Right lobe of liver (tissue), 6 donors: ENCODE measurements at regions not wholly inside any gene's neighbourhood (a gene's known extent, or its start where the extent isn't known, plus 50 kb on each side); places are given as distances from the start of the nearest gene placed in this dataset.
A peak's percentile ranks its signal among the peaks of the same experiment; 100 is the strongest.

ENCODE experiments used
- ATAC-seq, 4 donors: fragments of 200-7000 bp; cut with Tn5 transposase; one replicate each; pipeline ENCODE4 v1.9.1; 2020; ENCODE audit warnings: mild to moderate bottlenecking in 4 of 4, moderate library complexity in 4 of 4
- DNase-seq, 3 donors: peaks; one replicate each; pipeline ENCODE4 v3.0.0-alpha.2; 2020
- H3K27ac ChIP-seq, 3 donors: fragments of 200-600 bp; one replicate each; pipeline ENCODE4 v1.8.0; 2022
- H3K27me3 ChIP-seq, 2 donors: fragments of 200-600 bp; one replicate each; pipeline ENCODE4 v1.8.0; 2022
- H3K36me3 ChIP-seq, 4 donors: fragments of 200-600 bp; sonication (generic) in 1 of 4; one replicate each; pipeline versions ENCODE4 v1.5.1 to v1.8.0; 2017 to 2022; ENCODE audit warnings: control low read depth in 1 of 4
- H3K4me1 ChIP-seq, 4 donors: fragments of 200-600 bp; sonication (generic) in 1 of 4; one replicate each; pipeline versions ENCODE4 v1.5.1 to v1.8.0; 2017 to 2022; ENCODE audit warnings: control low read depth in 1 of 4
- H3K4me3 ChIP-seq, 3 donors: fragments of 200-600 bp; one replicate each; pipeline ENCODE4 v1.8.0; 2022
- H3K9me3 ChIP-seq, 4 donors: fragments of 200-600 bp; sonication (generic) in 1 of 4; one replicate each; pipeline versions ENCODE4 v1.5.1 to v1.8.0; 2017 to 2022; ENCODE audit warnings: control low read depth in 1 of 4
- CTCF ChIP-seq, 4 donors: fragments of 200-600 bp in 3 of 4; fragments of 450-650 bp in 1 of 4; IDR thresholded peaks; one replicate each; pipeline versions ENCODE4 v1.5.1 to v1.8.0; 2016 to 2022; ENCODE audit warnings: antibody characterized with exemption in 4 of 4, mild to moderate bottlenecking in 2 of 4
- POLR2A ChIP-seq: fragments of 450-650 bp; IDR thresholded peaks from one replicate; pipeline ENCODE4 v1.6.1; 2017; ENCODE audit warnings: antibody characterized with exemption, mild to moderate bottlenecking
- WGBS: methylation state at CpG from one replicate; pipeline ENCODE4 v1.1.6; 2018; ENCODE audit warnings: low coverage, low lambda C conversion rate; ENCODE audit not compliant: insufficient coverage; ENCODE audit errors: missing lambda C conversion rate; 5-methylcytosine and 5-hydroxymethylcytosine counted together
- intact Hi-C, 2 donors: fragments of 100-400 bp; cut with DNase I; formaldehyde crosslinking; loops; one replicate each; pipeline versions ENCODE4 v1.11.2 to v1.14.1; 2022
- donor health status: DM: no; HTN: yes; CAD: no.
- donor health status: DM: no; HTN: no; CAD: no.
- donor health status: DM: no; HTN: no; CAD: no.
- donor health status: DM: no; HTN: yes; CAD: no.
- donor health status: DM: no; HTN: yes; CAD: no.

- no CpG with 5 or more reads among the region's 2 CpGs for WGBS
- H3K27me3 ChIP-seq, result no peaks in the 10 kb centered on the region
- no peaks in the 10 kb centered on the region for H3K9me3 ChIP-seq
- no peak overlapping the region for H3K27ac ChIP-seq
- H3K4me3 ChIP-seq, result no peak overlapping the region
- intact Hi-C loops, result no loop called here
- DNase-seq, result no peak
- H3K36me3 ChIP-seq, result no peaks in the 10 kb centered on the region
- H3K4me1 ChIP-seq, result no peaks in the 10 kb centered on the region
- no peak for TF ChIP-seq CTCF (IDR thresholded peaks at IDR 0.05)
- no peak for TF ChIP-seq POLR2A
- ATAC-seq, result no peak
These were observed 77.7 kb upstream of the ATP2B1 start for GRCh38 chr12:89786177-89786810.

- no peak overlapping the region for H3K27ac ChIP-seq
- intact Hi-C loops, result no loop called here
These were observed 74.9 kb upstream of the ATP2B1 start for GRCh38 chr12:89783359-89784060.

GRCh38 chr12:89782807-89783206, 74.2 kb upstream of the ATP2B1 start:
- H3K9me3 ChIP-seq, result no peaks in the 10 kb centered on the region
- intact Hi-C loops, result no loop called here
- no peak for ATAC-seq
- 56% methylated on average over 1 of the region's 1 CpG for WGBS
- no peak overlapping the region for H3K27ac ChIP-seq
- TF ChIP-seq POLR2A, result no peak
- TF ChIP-seq CTCF (IDR thresholded peaks at IDR 0.05), result no peak
- H3K36me3 ChIP-seq, result no peaks in the 10 kb centered on the region
- DNase-seq, result no peak
- H3K4me1 ChIP-seq, result no peaks in the 10 kb centered on the region
- H3K27me3 ChIP-seq, result no peaks in the 10 kb centered on the region
- H3K4me3 ChIP-seq, result no peak overlapping the region

More at GRCh38 chr12:89783359-89784060, 74.9 kb upstream of the ATP2B1 start:
- TF ChIP-seq POLR2A (no peak), CTCF (IDR thresholded peaks at IDR 0.05) (no peak)
- 32% methylated on average over 3 of the region's 3 CpGs for WGBS
- no peaks in the 10 kb centered on the region for H3K27me3 ChIP-seq
- no peaks in the 10 kb centered on the region for H3K4me1 ChIP-seq
- ATAC-seq, result peak in 2 of 4 donors; percentile 17 to 38
- H3K36me3 ChIP-seq, result no peaks in the 10 kb centered on the region
- H3K9me3 ChIP-seq, result no peaks in the 10 kb centered on the region
- no peak overlapping the region for H3K4me3 ChIP-seq
- DNase-seq, result no peak

- Histone ChIP-seq H3K27me3 (no peaks in the 10 kb centered on the region), H3K36me3 (no peaks in the 10 kb centered on the region), H3K4me3 (no peak overlapping the region), H3K9me3 (no peaks in the 10 kb centered on the region), H3K4me1 (no peaks in the 10 kb centered on the region), H3K27ac (no peak overlapping the region)
- ATAC-seq (no peak), DNase-seq (no peak)
- TF ChIP-seq CTCF (IDR thresholded peaks at IDR 0.05) (no peak), POLR2A (no peak)
- WGBS, result 58% methylated on average over 2 of the region's 2 CpGs
- intact Hi-C loops, result no loop called here
These were observed 73.4 kb upstream of the ATP2B1 start for GRCh38 chr12:89781946-89782550.
